ENCODE measurements at regions not wholly inside any gene's neighbourhood (a gene's known extent, or its start where the extent isn't known, plus 50 kb on each side); places are given as distances from the start of the nearest gene placed in this dataset.

DNA sequence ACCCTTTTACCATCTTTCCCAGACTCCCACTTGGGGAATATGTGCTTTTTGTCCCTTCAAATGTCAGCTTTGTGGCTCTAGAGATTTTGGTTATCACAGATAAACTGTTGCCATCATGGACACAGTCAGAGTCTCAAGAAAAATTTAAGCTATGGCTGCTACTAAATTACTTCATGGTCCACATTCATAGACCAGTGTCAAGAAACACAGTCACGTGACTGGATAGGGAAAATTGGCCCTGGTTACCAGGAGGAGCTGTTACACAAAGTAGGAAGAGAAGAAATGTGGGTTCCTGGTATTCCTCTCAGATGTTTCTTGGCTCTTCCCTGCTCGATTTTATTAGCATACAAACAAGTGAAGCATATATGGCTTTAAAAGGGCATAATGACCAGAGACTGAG is 348.9 kb downstream of the NDFIP2 start:
- Mint-ChIP-seq H3K27ac (no peak overlapping the region), H3K4me3 (no peak overlapping the region), H3K36me3 (peaks cover 3% of the 10 kb centered on the region; the same call in 1 of the 2 replicates), H3K9me3 (peaks cover 7% of the 10 kb centered on the region), H3K27me3 (ENCODE audit: low read depth) (no peaks in the 10 kb centered on the region), H3K4me1 (peaks cover 6% of the 10 kb centered on the region; the same call in 1 of the 2 replicates)
- ATAC-seq (no peak), DNase-seq (ENCODE audit: low spot score) (no peak)
- ChIA-PET CTCF (no interaction called here), POLR2A (no interaction called here)
- TF ChIP-seq FOXK1 (CRISPR knock-in tag; IDR thresholded peaks at IDR 0.05) (no peak), OVOL2 (CRISPR knock-in tag; IDR thresholded peaks at IDR 0.05; ENCODE audit: borderline replicate concordance) (no peak), ZNF532 (CRISPR knock-in tag; IDR thresholded peaks at IDR 0.05; ENCODE audit: borderline replicate concordance) (no peak), ZNF121 (CRISPR knock-in tag; IDR thresholded peaks at IDR 0.05) (no peak), JUN (CRISPR knock-in tag; IDR thresholded peaks at IDR 0.05) (no peak), ATF1 (CRISPR knock-in tag; IDR thresholded peaks at IDR 0.05) (no peak), MXD4 (CRISPR knock-in tag; IDR thresholded peaks at IDR 0.05; ENCODE audit: borderline replicate concordance) (no peak), NFE2L1 (CRISPR knock-in tag; IDR thresholded peaks at IDR 0.05) (no peak), KAT7 (CRISPR knock-in tag; IDR thresholded peaks at IDR 0.05; ENCODE audit: borderline replicate concordance) (no peak), ZNF232 (CRISPR knock-in tag; IDR thresholded peaks at IDR 0.05) (no peak), NR3C1 (CRISPR knock-in tag; conservative IDR thresholded peaks at IDR 0.05; ENCODE audit: low read depth) (no peak), JAZF1 (CRISPR knock-in tag; IDR thresholded peaks at IDR 0.05) (no peak), NR1H2 (CRISPR knock-in tag; IDR thresholded peaks at IDR 0.05) (no peak)
- TF ChIP-seq, protein P1, sequence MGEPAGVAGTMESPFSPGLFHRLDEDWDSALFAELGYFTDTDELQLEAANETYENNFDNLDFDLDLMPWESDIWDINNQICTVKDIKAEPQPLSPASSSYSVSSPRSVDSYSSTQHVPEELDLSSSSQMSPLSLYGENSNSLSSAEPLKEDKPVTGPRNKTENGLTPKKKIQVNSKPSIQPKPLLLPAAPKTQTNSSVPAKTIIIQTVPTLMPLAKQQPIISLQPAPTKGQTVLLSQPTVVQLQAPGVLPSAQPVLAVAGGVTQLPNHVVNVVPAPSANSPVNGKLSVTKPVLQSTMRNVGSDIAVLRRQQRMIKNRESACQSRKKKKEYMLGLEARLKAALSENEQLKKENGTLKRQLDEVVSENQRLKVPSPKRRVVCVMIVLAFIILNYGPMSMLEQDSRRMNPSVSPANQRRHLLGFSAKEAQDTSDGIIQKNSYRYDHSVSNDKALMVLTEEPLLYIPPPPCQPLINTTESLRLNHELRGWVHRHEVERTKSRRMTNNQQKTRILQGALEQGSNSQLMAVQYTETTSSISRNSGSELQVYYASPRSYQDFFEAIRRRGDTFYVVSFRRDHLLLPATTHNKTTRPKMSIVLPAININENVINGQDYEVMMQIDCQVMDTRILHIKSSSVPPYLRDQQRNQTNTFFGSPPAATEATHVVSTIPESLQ (CRISPR knock-in tag; IDR thresholded peaks at IDR 0.05), result no peak
- TF ChIP-seq, protein P2, sequence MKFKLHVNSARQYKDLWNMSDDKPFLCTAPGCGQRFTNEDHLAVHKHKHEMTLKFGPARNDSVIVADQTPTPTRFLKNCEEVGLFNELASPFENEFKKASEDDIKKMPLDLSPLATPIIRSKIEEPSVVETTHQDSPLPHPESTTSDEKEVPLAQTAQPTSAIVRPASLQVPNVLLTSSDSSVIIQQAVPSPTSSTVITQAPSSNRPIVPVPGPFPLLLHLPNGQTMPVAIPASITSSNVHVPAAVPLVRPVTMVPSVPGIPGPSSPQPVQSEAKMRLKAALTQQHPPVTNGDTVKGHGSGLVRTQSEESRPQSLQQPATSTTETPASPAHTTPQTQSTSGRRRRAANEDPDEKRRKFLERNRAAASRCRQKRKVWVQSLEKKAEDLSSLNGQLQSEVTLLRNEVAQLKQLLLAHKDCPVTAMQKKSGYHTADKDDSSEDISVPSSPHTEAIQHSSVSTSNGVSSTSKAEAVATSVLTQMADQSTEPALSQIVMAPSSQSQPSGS (CRISPR knock-in tag; IDR thresholded peaks at IDR 0.05; ENCODE audit: borderline replicate concordance, low read depth), result no peak

DNA sequence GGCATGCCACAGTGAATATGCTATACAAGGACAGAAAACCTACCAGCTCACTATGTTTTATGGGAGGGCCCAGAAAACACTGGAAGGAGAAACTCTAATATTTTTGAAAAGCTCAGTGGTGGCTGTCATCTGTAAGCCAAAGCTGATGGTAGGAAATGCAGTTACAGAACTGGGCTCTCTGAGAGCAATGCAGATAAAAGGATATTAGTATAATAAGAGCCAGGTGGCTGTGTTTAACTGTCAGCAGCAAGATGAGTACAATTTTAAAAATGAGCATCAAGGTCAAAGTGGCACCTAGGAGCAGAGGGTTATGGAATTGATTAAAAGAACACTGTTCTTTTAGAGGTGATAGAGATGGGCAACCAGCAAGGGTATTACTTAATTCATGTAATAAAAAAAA is 345.0 kb downstream of the NDFIP2 start:
- ATAC-seq, result no peak
- ChIA-PET CTCF (no interaction called here), POLR2A (no interaction called here)
- DNase-seq (ENCODE audit: low spot score), result no peak
- H3K27me3 Mint-ChIP-seq (ENCODE audit: low read depth), result no peaks in the 10 kb centered on the region
- no peaks in the 10 kb centered on the region for H3K4me1 Mint-ChIP-seq
- no peak overlapping the region for H3K4me3 Mint-ChIP-seq
- H3K9me3 Mint-ChIP-seq, result peaks cover 28% of the 10 kb centered on the region
- peaks cover 15% of the 10 kb centered on the region for H3K36me3 Mint-ChIP-seq
- H3K27ac Mint-ChIP-seq, result no peak overlapping the region
- TF ChIP-seq E2F1 (CRISPR knock-in tag; IDR thresholded peaks at IDR 0.05) (no peak), FOXK1 (CRISPR knock-in tag; IDR thresholded peaks at IDR 0.05) (no peak), MLX (CRISPR knock-in tag; IDR thresholded peaks at IDR 0.05) (no peak), ZNF532 (CRISPR knock-in tag; IDR thresholded peaks at IDR 0.05; ENCODE audit: borderline replicate concordance) (no peak), HMGA2 (CRISPR knock-in tag; IDR thresholded peaks at IDR 0.05) (no peak), FOXJ3 (CRISPR knock-in tag; IDR thresholded peaks at IDR 0.05; ENCODE audit: borderline replicate concordance) (no peak), ZNF416 (CRISPR knock-in tag; IDR thresholded peaks at IDR 0.05) (no peak)
- TF ChIP-seq, protein P3, sequence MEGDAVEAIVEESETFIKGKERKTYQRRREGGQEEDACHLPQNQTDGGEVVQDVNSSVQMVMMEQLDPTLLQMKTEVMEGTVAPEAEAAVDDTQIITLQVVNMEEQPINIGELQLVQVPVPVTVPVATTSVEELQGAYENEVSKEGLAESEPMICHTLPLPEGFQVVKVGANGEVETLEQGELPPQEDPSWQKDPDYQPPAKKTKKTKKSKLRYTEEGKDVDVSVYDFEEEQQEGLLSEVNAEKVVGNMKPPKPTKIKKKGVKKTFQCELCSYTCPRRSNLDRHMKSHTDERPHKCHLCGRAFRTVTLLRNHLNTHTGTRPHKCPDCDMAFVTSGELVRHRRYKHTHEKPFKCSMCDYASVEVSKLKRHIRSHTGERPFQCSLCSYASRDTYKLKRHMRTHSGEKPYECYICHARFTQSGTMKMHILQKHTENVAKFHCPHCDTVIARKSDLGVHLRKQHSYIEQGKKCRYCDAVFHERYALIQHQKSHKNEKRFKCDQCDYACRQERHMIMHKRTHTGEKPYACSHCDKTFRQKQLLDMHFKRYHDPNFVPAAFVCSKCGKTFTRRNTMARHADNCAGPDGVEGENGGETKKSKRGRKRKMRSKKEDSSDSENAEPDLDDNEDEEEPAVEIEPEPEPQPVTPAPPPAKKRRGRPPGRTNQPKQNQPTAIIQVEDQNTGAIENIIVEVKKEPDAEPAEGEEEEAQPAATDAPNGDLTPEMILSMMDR (IDR thresholded peaks at IDR 0.05), result no peak
